ENCODE measurements at regions not wholly inside any gene's neighbourhood (a gene's known extent, or its start where the extent isn't known, plus 50 kb on each side); places are given as distances from the start of the nearest gene placed in this dataset.

DNA sequence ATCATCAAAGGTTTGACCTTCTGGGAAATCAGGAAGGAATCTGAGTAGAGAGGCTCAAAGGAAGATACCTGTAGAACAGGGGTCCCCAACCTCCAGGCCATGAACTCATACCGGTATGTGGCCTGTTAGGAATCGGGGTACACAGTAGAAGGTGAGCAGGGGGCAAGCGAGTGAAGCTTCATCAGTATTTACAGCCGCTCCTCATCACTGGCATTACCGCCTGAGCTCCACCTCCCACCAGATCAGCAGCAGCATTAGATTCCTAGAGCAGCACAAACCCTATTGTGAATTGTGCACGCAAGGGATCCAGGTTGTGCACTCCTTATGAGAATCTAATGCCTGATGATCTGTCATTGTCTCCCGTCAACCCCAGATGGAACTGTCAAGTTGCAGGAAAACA is 158.5 kb upstream of the CACNA2D1 start (continued):
- TF ChIP-seq CTCF (IDR thresholded peaks at IDR 0.05; ENCODE audit: low read depth, low read length, missing input control) = no peak

- no peak overlapping the region for H3K27ac ChIP-seq (ENCODE audit: low read depth in 1 of 2, low read length in 2 of 2)
- no peaks in the 10 kb centered on the region for H3K27me3 ChIP-seq (ENCODE audit: control insufficient read depth in 4 of 4, insufficient read depth in 4 of 4, low read length in 3 of 4)
- 51% methylated on average over 3 of the region's 3 CpGs for WGBS
- H3K4me1 ChIP-seq (ENCODE audit: control insufficient read depth in 4 of 4, insufficient read depth in 4 of 4, low read length in 3 of 4) = peaks cover 0 to 1% (median 0%) of the 10 kb centered on the region in 4 donors
- DNase-seq (ENCODE audit: low spot score) = no peak
- no peaks in the 10 kb centered on the region for H3K36me3 ChIP-seq (ENCODE audit: control insufficient read depth in 4 of 4, insufficient read depth in 3 of 4, low read depth in 1 of 4, low read length in 3 of 4)
- TF ChIP-seq CTCF (IDR thresholded peaks at IDR 0.05; ENCODE audit: low read depth, low read length, missing input control) (no peak), RXRA (IDR thresholded peaks at IDR 0.05) (no peak), FOXA1 (IDR thresholded peaks at IDR 0.05) (no peak), YY1 (IDR thresholded peaks at IDR 0.05) (no peak), ZBTB33 (IDR thresholded peaks at IDR 0.05) (no peak), ATF3 (IDR thresholded peaks at IDR 0.05) (no peak), SP1 (IDR thresholded peaks at IDR 0.05) (no peak)
- H3K9ac ChIP-seq (ENCODE audit: low read depth in 1 of 2, low read length in 2 of 2) = no peak overlapping the region
- H3K4me3 ChIP-seq (ENCODE audit: low read depth in 1 of 3, low read length in 3 of 3) = no peak overlapping the region
- H3K9me3 ChIP-seq (ENCODE audit: control insufficient read depth in 4 of 4, low read length in 3 of 4) = no peaks in the 10 kb centered on the region
Measured at GRCh38 chr7:82600531-82600930, 157.0 kb upstream of the CACNA2D1 start.

DNA sequence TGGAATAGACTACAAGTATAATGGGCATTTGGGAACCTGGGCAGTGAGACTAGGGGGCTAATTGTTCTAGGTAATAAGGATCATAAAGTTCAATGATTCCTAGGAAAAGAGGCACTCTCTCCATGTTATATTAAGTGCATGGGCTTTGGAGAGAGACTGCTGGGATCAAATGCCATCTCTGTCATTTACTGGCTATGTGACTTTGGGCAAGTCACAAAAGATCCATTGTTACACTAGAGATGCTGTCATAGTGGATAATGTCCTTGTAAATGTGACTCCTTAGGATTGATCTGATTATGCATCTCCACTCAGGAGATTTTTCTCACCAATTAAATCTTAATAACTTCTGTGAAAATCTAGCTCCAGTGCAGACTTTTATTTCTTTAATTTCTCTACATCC is 156.3 kb upstream of the CACNA2D1 start:
- H3K4me1 ChIP-seq (ENCODE audit: control insufficient read depth in 4 of 4, insufficient read depth in 4 of 4, low read length in 3 of 4) = peaks cover 0 to 1% (median 0%) of the 10 kb centered on the region in 4 donors
- no peak overlapping the region for H3K9ac ChIP-seq (ENCODE audit: low read depth in 1 of 2, low read length in 2 of 2)
- no peaks in the 10 kb centered on the region for H3K9me3 ChIP-seq (ENCODE audit: control insufficient read depth in 4 of 4, low read length in 3 of 4)
- no peak overlapping the region for H3K27ac ChIP-seq (ENCODE audit: low read depth in 1 of 2, low read length in 2 of 2)
- no peaks in the 10 kb centered on the region for H3K36me3 ChIP-seq (ENCODE audit: control insufficient read depth in 4 of 4, insufficient read depth in 3 of 4, low read depth in 1 of 4, low read length in 3 of 4)
- H3K27me3 ChIP-seq (ENCODE audit: control insufficient read depth in 4 of 4, insufficient read depth in 4 of 4, low read length in 3 of 4) = no peaks in the 10 kb centered on the region
- TF ChIP-seq JUND (IDR thresholded peaks at IDR 0.05) (no peak), ATF3 (IDR thresholded peaks at IDR 0.05) (no peak), SP1 (IDR thresholded peaks at IDR 0.05) (no peak), CTCF (IDR thresholded peaks at IDR 0.05; ENCODE audit: low read depth, low read length, missing input control) (no peak), EGR1 (IDR thresholded peaks at IDR 0.05; ENCODE audit: low read depth in 2 of 2) (no peak), RAD21 (IDR thresholded peaks at IDR 0.05) (no peak), GABPA (IDR thresholded peaks at IDR 0.05 in 1 of 2, conservative IDR thresholded peaks at IDR 0.05 in 1 of 2) (no peak)
- no peak for DNase-seq (ENCODE audit: low spot score)
- H3K4me3 ChIP-seq (ENCODE audit: low read depth in 1 of 3, low read length in 3 of 3) = no peak overlapping the region
